GM18951 (cell line): ENCODE measurements at regions not wholly inside any gene's neighbourhood (a gene's known extent, or its start where the extent isn't known, plus 50 kb on each side); places are given as distances from the start of the nearest gene placed in this dataset.

Source experiments
- POLR2A ChIP-seq: IDR thresholded peaks from 4 replicates; pipeline ENCODE4 v1.6.1; 2011; ENCODE audit warnings: mild to moderate bottlenecking; ENCODE audit not compliant: insufficient read length, insufficient read depth; ENCODE audit errors: extremely low read depth
- in situ Hi-C: fragments of 300-500 bp; cut with MboI; formaldehyde crosslinking; loops from one replicate; pipeline ENCODE4 v1.12.0; 2022; ENCODE audit warnings: low sequenced_read_pairs, mixed read lengths, inconsistent platforms; ENCODE audit not compliant: unreplicated experiment

DNA sequence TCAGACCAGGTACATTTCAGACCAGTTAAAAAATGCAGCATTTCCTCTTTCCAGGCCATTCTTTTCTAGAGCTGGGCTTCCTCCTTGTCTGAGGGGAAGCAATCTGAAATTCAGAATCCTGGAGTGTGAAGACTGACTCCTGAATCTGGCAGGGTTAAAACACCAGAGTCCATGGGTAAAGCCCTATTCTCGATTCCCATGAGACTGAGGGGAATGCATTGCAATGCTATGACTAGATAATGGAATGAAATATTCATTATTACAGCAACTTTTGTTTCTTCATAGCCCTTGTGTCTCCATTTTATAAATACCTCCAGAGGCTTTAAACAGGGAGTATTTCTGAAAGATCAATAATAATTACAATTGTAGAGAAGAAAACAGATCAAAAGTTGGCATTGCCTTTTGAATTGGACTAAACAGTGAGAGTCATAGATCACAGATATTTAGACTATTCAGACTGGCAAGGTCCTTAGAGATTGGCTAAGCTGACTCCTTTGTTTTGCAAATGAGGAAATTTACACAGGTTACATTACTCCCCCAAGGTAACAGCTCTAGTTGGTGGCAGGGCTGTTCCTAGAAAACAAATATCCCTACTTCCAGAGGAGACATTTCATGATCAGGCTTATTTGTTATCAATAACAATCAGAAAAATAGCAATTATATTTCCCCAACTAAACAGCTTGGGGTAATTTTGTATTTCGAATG lies 632.6 kb upstream of the KIRREL3 start:
- no peak for TF ChIP-seq POLR2A
- in situ Hi-C loops: no loop called here

DNA sequence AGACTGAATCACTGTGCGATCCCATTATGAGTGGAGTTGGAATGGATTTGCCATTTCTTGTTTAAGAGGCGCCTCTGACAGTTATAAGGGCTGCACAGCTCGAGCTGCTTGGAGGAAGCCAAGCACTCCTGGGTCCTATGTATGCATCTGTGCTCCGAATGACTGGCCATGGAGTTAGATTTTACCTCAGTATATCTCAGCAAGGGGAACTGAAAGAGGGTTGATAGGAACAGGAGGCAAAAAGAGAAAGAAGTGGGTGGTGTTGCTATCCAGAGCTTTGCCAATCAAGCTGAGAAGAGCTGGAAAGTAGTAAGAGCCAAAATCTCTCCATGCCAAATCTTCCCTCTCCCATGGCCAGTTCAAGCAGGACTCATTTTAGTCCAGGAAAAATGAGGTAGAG lies 632.0 kb upstream of the KIRREL3 start:
- in situ Hi-C loops: no loop called here
- no peak for TF ChIP-seq POLR2A

DNA sequence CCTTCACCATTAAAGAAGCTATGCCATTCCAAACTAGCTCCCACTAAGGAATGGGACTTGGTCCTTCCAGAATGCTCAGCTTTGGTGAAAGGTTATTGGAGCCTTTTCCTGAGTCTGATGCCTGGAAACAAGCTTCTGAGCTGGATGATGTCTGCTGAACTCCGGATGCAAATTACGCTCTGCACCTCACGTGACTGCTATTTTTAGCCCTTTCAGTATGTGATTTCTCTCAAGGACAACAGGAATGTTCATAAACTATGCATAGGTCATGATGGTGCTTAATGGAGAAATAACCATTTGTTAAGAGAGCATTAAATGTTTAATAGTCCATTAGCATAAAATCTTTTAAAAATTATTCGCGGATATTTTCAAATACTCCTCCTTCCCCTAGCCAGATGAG lies 631.4 kb upstream of the KIRREL3 start:
- no peak for TF ChIP-seq POLR2A
- in situ Hi-C loops: no loop called here

DNA sequence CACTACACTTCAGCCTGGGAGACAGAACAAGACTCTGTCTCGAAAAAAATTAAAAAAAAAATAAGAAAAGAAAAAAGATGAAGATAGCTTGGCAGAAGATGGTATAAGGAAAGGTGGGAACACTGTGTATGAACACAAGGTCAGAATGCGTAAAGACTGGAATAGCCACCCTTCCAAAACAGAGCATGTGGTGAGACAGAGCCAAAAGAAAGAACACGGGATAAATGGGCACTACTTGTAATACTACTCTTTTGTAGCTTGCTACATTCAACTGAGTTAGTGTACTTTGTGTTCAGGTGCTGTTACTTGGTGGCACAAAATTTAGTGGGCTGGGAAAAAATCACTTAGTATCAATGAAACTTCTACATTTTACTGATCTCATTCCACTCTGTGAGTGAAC lies 628.6 kb upstream of the KIRREL3 start:
- no peak for TF ChIP-seq POLR2A
- in situ Hi-C loops: no loop called here

DNA sequence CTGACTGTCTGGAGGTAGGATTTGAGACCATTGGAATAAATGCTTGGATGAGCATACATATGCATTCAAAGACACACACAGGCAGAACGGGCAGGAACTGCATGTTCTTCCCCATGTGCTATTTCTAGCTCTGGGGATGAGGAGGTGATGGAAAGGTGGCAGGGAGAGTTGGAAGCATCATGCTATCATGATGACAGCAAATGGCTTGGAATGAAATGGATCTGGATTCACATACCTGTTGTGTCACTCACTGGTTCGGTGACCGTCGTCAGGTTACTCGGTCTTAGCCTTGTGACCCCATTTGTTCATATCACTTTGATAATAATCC lies 627.9 kb upstream of the KIRREL3 start:
- TF ChIP-seq POLR2A: no peak
- in situ Hi-C loops: no loop called here

DNA sequence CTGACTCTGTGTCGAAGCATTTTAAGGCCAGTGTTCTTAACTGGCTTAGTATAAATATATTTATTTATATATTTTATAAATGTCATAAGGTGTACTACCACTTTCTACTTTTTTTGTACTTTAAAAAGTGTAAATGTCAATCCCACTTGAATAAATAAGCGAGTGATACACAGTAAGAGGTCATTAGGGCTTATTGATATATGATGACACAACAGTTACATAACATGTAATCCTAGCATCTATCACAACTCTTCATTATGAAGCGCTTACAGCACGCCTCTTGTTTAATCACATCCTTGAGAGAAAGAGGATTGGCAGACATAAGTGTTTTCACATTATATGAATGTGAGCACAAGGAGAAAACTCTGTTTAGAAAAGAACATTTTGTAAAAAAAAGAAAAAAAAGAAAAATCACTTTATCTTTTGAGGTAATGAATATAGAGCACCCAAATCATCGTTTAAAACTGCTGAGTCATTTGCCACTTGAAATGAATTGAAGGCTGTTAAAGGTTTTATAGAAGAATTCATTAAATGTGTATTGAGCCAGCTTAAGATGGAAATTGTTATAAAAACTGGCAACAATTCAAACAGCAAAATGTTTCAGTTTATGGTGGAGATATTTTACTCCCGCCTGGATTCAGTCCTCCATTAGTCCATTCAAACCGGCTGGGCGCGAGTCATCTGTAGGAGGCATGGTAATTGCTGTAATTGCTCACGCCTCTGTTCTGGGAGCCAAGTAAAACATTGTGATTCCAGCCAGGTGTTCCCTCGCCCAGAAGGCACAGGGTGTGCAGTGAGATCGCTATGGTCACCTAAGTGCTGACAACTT lies 627.3 kb upstream of the KIRREL3 start:
- in situ Hi-C loops: no loop called here
- no peak for TF ChIP-seq POLR2A

DNA sequence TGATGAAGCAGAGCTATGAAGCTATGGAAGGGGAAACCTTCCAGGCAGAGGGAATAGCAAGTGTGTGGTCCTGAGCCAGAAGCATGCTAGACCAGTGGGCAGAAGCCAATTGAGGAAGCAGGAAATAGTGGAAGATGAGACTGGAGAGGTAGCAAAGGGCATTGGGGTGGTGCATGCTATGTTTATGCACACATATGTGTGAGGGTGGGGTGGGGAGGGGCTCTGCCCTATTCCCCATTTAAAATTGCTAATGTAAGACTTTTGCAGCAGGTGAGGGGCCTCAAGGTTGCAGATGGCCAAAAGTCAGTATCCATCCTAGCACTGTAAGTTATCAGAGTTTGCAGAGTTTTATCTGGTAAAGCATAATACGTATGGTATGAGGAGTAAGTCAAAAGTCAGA lies 626.6 kb upstream of the KIRREL3 start:
- TF ChIP-seq POLR2A: no peak
- in situ Hi-C loops: no loop called here

DNA sequence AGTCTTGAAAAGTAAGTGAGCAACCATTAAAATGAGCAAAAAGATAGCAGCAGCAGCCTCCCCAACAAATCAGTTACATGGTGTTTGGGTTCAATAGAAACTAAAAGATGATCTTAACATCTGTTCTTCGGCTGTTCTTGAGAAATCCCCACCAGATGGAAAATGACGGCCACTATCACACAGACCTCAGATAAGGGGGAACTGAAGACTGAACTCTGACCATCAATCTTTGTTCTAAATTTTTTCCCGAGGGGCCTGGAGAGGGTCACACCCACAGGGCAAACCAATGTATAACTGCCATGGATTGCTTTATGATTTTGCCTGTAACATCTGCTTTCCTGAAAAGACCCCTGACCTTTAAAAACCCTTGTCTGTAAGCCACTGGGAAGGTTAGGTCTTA lies 624.8 kb upstream of the KIRREL3 start:
- no peak for TF ChIP-seq POLR2A
- in situ Hi-C loops: no loop called here

DNA sequence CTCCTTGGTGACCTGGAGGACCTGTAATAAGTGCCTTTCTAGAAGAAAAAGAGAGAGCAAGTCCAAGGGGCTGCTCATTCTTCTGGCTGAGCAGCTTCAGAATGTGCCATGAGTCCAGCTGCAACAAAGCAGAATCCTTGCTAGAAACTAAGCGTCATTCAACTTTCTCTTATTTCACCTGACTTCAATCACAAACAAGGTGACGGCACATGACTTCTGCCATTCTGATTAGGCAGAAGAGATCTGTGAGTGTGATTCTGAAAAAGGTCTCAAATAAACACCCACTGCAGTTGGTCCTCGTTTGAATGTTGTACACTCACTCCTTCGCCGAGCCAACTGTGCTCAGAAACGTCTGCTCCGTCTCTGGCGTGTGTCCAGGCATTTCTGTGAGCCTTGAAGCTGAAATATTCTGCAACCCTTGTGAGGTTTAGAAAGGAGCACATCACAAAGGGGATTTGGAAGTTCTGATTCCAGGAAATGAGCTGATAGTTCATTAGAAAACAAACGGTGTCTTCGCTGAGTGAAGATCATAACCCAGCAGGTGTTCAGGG lies 623.8 kb upstream of the KIRREL3 start:
- no peak for TF ChIP-seq POLR2A
- in situ Hi-C loops: no loop called here

DNA sequence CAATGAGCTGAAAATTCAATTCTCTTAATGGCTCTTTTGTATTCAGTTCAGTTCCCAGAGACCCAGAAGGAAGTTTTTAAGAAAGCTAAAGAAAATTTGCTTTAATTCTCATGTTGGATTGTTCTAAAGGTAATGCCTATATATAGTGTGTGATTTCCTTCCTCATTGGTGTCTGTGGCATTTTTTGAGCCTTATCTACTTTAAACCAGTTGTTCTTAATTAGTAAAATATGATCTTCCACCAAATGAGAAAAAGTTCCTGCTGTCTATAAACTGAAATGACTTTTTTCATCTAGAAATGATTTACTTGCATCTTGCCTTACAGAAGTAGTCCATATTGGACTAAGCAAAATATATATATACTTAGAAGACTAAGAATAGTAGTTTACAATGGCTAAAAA lies 622.1 kb upstream of the KIRREL3 start:
- in situ Hi-C loops: no loop called here
- no peak for TF ChIP-seq POLR2A

DNA sequence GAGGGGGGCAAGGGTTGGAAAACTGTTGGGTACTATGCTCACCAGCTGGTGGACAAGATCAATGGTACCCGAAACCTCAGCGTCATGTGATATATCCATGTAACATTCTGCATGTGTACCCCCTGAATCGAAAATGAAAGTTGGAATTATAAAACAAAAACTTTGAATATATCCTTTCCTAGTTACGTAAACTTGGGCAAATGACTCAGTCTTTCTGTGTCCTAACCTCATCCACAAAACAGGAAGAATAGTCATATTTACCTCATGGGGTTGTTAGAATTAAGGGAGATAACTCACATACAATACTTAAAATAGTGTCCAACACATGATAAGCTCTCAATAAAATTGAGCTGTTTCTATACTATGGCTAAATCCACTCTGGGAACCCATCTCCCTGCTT lies 620.1 kb upstream of the KIRREL3 start:
- TF ChIP-seq POLR2A: no peak
- in situ Hi-C loops: no loop called here

DNA sequence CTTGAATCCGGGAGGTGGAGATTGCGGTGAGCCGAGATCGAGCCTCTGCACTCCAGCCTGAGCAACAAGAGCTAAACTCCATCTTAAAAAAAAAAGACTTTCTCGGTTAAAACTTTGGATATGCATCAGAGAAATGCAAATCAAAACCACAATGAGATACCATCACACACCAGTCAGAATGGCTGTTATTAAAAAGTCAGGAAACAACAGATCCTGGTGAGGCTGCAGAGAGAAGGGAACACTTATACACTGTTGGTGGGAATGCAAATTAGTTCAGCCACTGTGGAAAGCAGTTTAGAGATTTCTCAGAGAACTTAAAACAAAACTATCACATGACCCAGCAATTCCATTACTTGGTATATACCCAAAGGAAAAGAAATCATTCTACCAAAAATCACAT lies 619.4 kb upstream of the KIRREL3 start:
- TF ChIP-seq POLR2A: no peak

DNA sequence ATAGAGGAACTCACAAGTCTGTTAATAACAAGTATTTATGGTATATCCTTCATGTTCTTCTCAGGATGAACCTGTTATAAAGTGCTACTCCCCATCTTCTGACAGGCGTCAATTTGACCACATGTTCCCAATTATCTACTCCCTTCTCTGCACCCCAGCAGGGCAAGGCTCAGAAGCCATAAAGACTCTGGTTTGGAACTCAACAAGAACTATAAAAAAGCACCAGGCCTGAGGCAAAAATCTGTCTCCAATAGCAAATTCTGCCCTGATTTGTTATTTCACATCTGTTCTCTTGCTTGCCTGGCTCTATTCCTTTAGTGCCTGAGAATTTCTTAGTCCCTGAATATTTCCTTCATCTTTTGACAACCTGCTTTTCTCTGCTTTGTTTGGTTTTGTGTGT lies 618.2 kb upstream of the KIRREL3 start:
- TF ChIP-seq POLR2A: no peak
- in situ Hi-C loops: no loop called here

More for the DNA sequence above, 619.4 kb upstream of the KIRREL3 start:
- in situ Hi-C loops: no loop called here

DNA sequence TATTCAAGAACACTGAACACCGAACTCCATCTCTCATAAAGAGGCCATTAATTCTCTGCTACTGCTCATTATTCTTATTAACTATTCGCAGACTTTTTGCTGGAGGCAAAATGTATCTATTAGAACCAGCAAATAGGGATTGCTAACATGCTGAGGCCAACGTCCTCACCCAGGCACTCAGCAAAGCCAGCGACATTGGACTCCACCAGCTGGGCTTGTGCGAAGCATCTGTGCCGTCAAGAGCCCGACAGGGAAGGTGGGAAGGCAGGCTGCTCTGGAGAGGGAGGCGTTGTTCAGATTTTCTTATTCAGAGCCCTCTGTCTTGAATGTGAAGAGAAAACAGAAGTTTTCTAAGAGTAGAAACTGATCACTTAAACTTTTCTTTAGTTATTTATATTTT lies 615.6 kb upstream of the KIRREL3 start:
- in situ Hi-C loops: no loop called here
- no peak for TF ChIP-seq POLR2A
